ENCODE measurements at regions not wholly inside any gene's neighbourhood (a gene's known extent, or its start where the extent isn't known, plus 50 kb on each side); places are given as distances from the start of the nearest gene placed in this dataset.

GRCh38 chr13:64869539-64869938, 2360.6 kb downstream of the PCDH9 start:
- no peaks in the 10 kb centered on the region for H3K36me3 ChIP-seq (ENCODE audit: control insufficient read depth in 3 of 3, insufficient read depth in 2 of 3, low read depth in 1 of 3, low read length in 3 of 3)
- 11 to 52% (median 24%) methylated on average over 3 of the region's 3 CpGs for WGBS, 3 donors
- peaks cover 0 to 6% of the 10 kb centered on the region in 2 donors for H3K9me3 ChIP-seq (ENCODE audit: control insufficient read depth in 2 of 2, insufficient read depth in 1 of 2, low read depth in 1 of 2, low read length in 1 of 2)
- no peaks in the 10 kb centered on the region for H3K27me3 ChIP-seq (ENCODE audit: control insufficient read depth in 3 of 3, insufficient read depth in 3 of 3, low read length in 3 of 3)
- no peak for DNase-seq
- H3K4me3 ChIP-seq (ENCODE audit: low read depth in 1 of 3, low read length in 3 of 3): no peak overlapping the region
- H3K4me1 ChIP-seq (ENCODE audit: control insufficient read depth in 3 of 3, insufficient read depth in 2 of 3, low read depth in 1 of 3, low read length in 2 of 3): no peaks in the 10 kb centered on the region
- no peak for FAIRE-seq
- H3K27ac ChIP-seq (ENCODE audit: low read depth in 1 of 3, low read length in 2 of 3): no peak overlapping the region

GRCh38 chr13:64867856-64868255, 2362.3 kb downstream of the PCDH9 start:
- Histone ChIP-seq H3K4me1 (ENCODE audit: control insufficient read depth in 3 of 3, insufficient read depth in 2 of 3, low read depth in 1 of 3, low read length in 2 of 3) (no peaks in the 10 kb centered on the region), H3K4me3 (ENCODE audit: low read depth in 1 of 3, low read length in 3 of 3) (no peak overlapping the region), H3K36me3 (ENCODE audit: control insufficient read depth in 3 of 3, insufficient read depth in 2 of 3, low read depth in 1 of 3, low read length in 3 of 3) (no peaks in the 10 kb centered on the region), H3K27me3 (ENCODE audit: control insufficient read depth in 3 of 3, insufficient read depth in 3 of 3, low read length in 3 of 3) (no peaks in the 10 kb centered on the region), H3K27ac (ENCODE audit: low read depth in 1 of 3, low read length in 2 of 3) (no peak overlapping the region), H3K9me3 (ENCODE audit: control insufficient read depth in 2 of 2, insufficient read depth in 1 of 2, low read depth in 1 of 2, low read length in 1 of 2) (peaks cover 0 to 9% of the 10 kb centered on the region in 2 donors)
- 61 to 68% (median 68%) methylated on average over 2 of the region's 2 CpGs for WGBS, 3 donors
- DNase-seq (no peak), FAIRE-seq (no peak)

- Histone ChIP-seq H3K4me1 (ENCODE audit: control insufficient read depth in 3 of 3, insufficient read depth in 2 of 3, low read depth in 1 of 3, low read length in 2 of 3) (no peaks in the 10 kb centered on the region), H3K27ac (ENCODE audit: low read depth in 1 of 3, low read length in 2 of 3) (no peak overlapping the region), H3K4me3 (ENCODE audit: low read depth in 1 of 3, low read length in 3 of 3) (no peak overlapping the region), H3K9me3 (ENCODE audit: control insufficient read depth in 2 of 2, insufficient read depth in 1 of 2, low read depth in 1 of 2, low read length in 1 of 2) (peaks cover 0 to 3% of the 10 kb centered on the region in 2 donors), H3K36me3 (ENCODE audit: control insufficient read depth in 3 of 3, insufficient read depth in 2 of 3, low read depth in 1 of 3, low read length in 3 of 3) (no peaks in the 10 kb centered on the region), H3K27me3 (ENCODE audit: control insufficient read depth in 3 of 3, insufficient read depth in 3 of 3, low read length in 3 of 3) (no peaks in the 10 kb centered on the region)
- DNase-seq: no peak
- FAIRE-seq: no peak
Measured at GRCh38 chr13:64866331-64866730, 2363.8 kb downstream of the PCDH9 start.

GRCh38 chr13:64855506-64855905, 2374.6 kb downstream of the PCDH9 start:
- Histone ChIP-seq H3K27me3 (ENCODE audit: control insufficient read depth in 3 of 3, insufficient read depth in 3 of 3, low read length in 3 of 3) (no peaks in the 10 kb centered on the region), H3K4me1 (ENCODE audit: control insufficient read depth in 3 of 3, insufficient read depth in 2 of 3, low read depth in 1 of 3, low read length in 2 of 3) (no peaks in the 10 kb centered on the region), H3K9me3 (ENCODE audit: control insufficient read depth in 2 of 2, insufficient read depth in 1 of 2, low read depth in 1 of 2, low read length in 1 of 2) (no peaks in the 10 kb centered on the region), H3K4me3 (ENCODE audit: low read depth in 1 of 3, low read length in 3 of 3) (no peak overlapping the region), H3K27ac (ENCODE audit: low read depth in 1 of 3, low read length in 2 of 3) (no peak overlapping the region), H3K36me3 (ENCODE audit: control insufficient read depth in 3 of 3, insufficient read depth in 2 of 3, low read depth in 1 of 3, low read length in 3 of 3) (no peaks in the 10 kb centered on the region)
- no peak for FAIRE-seq
- DNase-seq: no peak

GRCh38 chr13:64850017-64850416, 2380.1 kb downstream of the PCDH9 start:
- Histone ChIP-seq H3K36me3 (ENCODE audit: control insufficient read depth in 3 of 3, insufficient read depth in 2 of 3, low read depth in 1 of 3, low read length in 3 of 3) (no peaks in the 10 kb centered on the region), H3K27me3 (ENCODE audit: control insufficient read depth in 3 of 3, insufficient read depth in 3 of 3, low read length in 3 of 3) (no peaks in the 10 kb centered on the region), H3K4me1 (ENCODE audit: control insufficient read depth in 3 of 3, insufficient read depth in 2 of 3, low read depth in 1 of 3, low read length in 2 of 3) (peaks cover 0 to 9% (median 0%) of the 10 kb centered on the region in 3 donors), H3K27ac (ENCODE audit: low read depth in 1 of 3, low read length in 2 of 3) (no peak overlapping the region), H3K4me3 (ENCODE audit: low read depth in 1 of 3, low read length in 3 of 3) (no peak overlapping the region), H3K9me3 (ENCODE audit: control insufficient read depth in 2 of 2, insufficient read depth in 1 of 2, low read depth in 1 of 2, low read length in 1 of 2) (no peaks in the 10 kb centered on the region)
- DNase-seq (peak in 1 of 2 donors; percentile 6), FAIRE-seq (no peak)

- H3K4me3 ChIP-seq (ENCODE audit: low read depth in 1 of 3, low read length in 3 of 3): no peak overlapping the region
- H3K27me3 ChIP-seq (ENCODE audit: control insufficient read depth in 3 of 3, insufficient read depth in 3 of 3, low read length in 3 of 3): no peaks in the 10 kb centered on the region
- no peaks in the 10 kb centered on the region for H3K36me3 ChIP-seq (ENCODE audit: control insufficient read depth in 3 of 3, insufficient read depth in 2 of 3, low read depth in 1 of 3, low read length in 3 of 3)
- no peaks in the 10 kb centered on the region for H3K9me3 ChIP-seq (ENCODE audit: control insufficient read depth in 2 of 2, insufficient read depth in 1 of 2, low read depth in 1 of 2, low read length in 1 of 2)
- FAIRE-seq: no peak
- no peak overlapping the region for H3K27ac ChIP-seq (ENCODE audit: low read depth in 1 of 3, low read length in 2 of 3)
- H3K4me1 ChIP-seq (ENCODE audit: control insufficient read depth in 3 of 3, insufficient read depth in 2 of 3, low read depth in 1 of 3, low read length in 2 of 3): peaks cover 0 to 9% (median 0%) of the 10 kb centered on the region in 3 donors
- DNase-seq: peak in 1 of 2 donors; percentile 31
Measured at GRCh38 chr13:64849196-64849595, 2380.9 kb downstream of the PCDH9 start.

- Histone ChIP-seq H3K36me3 (ENCODE audit: control insufficient read depth in 3 of 3, insufficient read depth in 2 of 3, low read depth in 1 of 3, low read length in 3 of 3) (no peaks in the 10 kb centered on the region), H3K27me3 (ENCODE audit: control insufficient read depth in 3 of 3, insufficient read depth in 3 of 3, low read length in 3 of 3) (no peaks in the 10 kb centered on the region), H3K27ac (ENCODE audit: low read depth in 1 of 3, low read length in 2 of 3) (no peak overlapping the region), H3K9me3 (ENCODE audit: control insufficient read depth in 2 of 2, insufficient read depth in 1 of 2, low read depth in 1 of 2, low read length in 1 of 2) (no peaks in the 10 kb centered on the region), H3K4me3 (ENCODE audit: low read depth in 1 of 3, low read length in 3 of 3) (no peak overlapping the region), H3K4me1 (ENCODE audit: control insufficient read depth in 3 of 3, insufficient read depth in 2 of 3, low read depth in 1 of 3, low read length in 2 of 3) (peaks cover 0 to 9% (median 0%) of the 10 kb centered on the region in 3 donors)
- no peak for DNase-seq
- WGBS, 3 donors: 40 to 58% (median 41%) methylated on average over 6 of the region's 6 CpGs
- FAIRE-seq: no peak
Measured at GRCh38 chr13:64847767-64848166, 2382.4 kb downstream of the PCDH9 start.

GRCh38 chr13:64845110-64845509, 2385.0 kb downstream of the PCDH9 start:
- DNase-seq (no peak), FAIRE-seq (no peak)
- Histone ChIP-seq H3K27ac (ENCODE audit: low read depth in 1 of 3, low read length in 2 of 3) (no peak overlapping the region), H3K9me3 (ENCODE audit: control insufficient read depth in 2 of 2, insufficient read depth in 1 of 2, low read depth in 1 of 2, low read length in 1 of 2) (no peaks in the 10 kb centered on the region), H3K27me3 (ENCODE audit: control insufficient read depth in 3 of 3, insufficient read depth in 3 of 3, low read length in 3 of 3) (no peaks in the 10 kb centered on the region), H3K4me1 (ENCODE audit: control insufficient read depth in 3 of 3, insufficient read depth in 2 of 3, low read depth in 1 of 3, low read length in 2 of 3) (peaks cover 0 to 9% (median 0%) of the 10 kb centered on the region in 3 donors), H3K4me3 (ENCODE audit: low read depth in 1 of 3, low read length in 3 of 3) (no peak overlapping the region), H3K36me3 (ENCODE audit: control insufficient read depth in 3 of 3, insufficient read depth in 2 of 3, low read depth in 1 of 3, low read length in 3 of 3) (no peaks in the 10 kb centered on the region)
- WGBS, 3 donors: 34 to 43% (median 35%) methylated on average over 1 of the region's 1 CpG

GRCh38 chr13:64819081-64819480, 2411.1 kb downstream of the PCDH9 start:
- no peaks in the 10 kb centered on the region for H3K36me3 ChIP-seq (ENCODE audit: control insufficient read depth in 3 of 3, insufficient read depth in 2 of 3, low read depth in 1 of 3, low read length in 3 of 3)
- FAIRE-seq: no peak
- no peaks in the 10 kb centered on the region for H3K4me1 ChIP-seq (ENCODE audit: control insufficient read depth in 3 of 3, insufficient read depth in 2 of 3, low read depth in 1 of 3, low read length in 2 of 3)
- 91 to 93% (median 92%) methylated on average over 2 of the region's 2 CpGs for WGBS, 3 donors
- H3K9me3 ChIP-seq (ENCODE audit: control insufficient read depth in 2 of 2, insufficient read depth in 1 of 2, low read depth in 1 of 2, low read length in 1 of 2): no peaks in the 10 kb centered on the region
- no peak for DNase-seq
- H3K4me3 ChIP-seq (ENCODE audit: low read depth in 1 of 3, low read length in 3 of 3): no peak overlapping the region
- H3K27me3 ChIP-seq (ENCODE audit: control insufficient read depth in 3 of 3, insufficient read depth in 3 of 3, low read length in 3 of 3): no peaks in the 10 kb centered on the region
- no peak overlapping the region for H3K27ac ChIP-seq (ENCODE audit: low read depth in 1 of 3, low read length in 2 of 3)
